A549 (cell line): ENCODE measurements at regions not wholly inside any gene's neighbourhood (a gene's known extent, or its start where the extent isn't known, plus 50 kb on each side); places are given as distances from the start of the nearest gene placed in this dataset.

Experiments used
- ATAC-seq, 2 experiments: fragments of 200-7000 bp in 1 of 2; fragments of >200 bp in 1 of 2; cut with Nextera tagmentation in 1 of 2; cut with Tn5 transposase in 1 of 2; 3 replicates each; pipeline versions ENCODE4 v1.8.0 to v1.9.1; 2018 to 2020; ENCODE audit warnings: mild to moderate bottlenecking in 1 of 2, moderate library complexity in 1 of 2
- CTCF ChIA-PET: fragments of 300-600 bp; sonication (Branson Sonifier 250); formaldehyde crosslinking; extraction: SDS; loops from one replicate; lab custom pipeline; 2021; ENCODE audit warnings: antibody characterized with exemption, inconsistent platforms; lab: Yijun Ruan, JAX
- POLR2A ChIA-PET: fragments of 350-600 bp; formaldehyde crosslinking; extraction: SDS; loops from one replicate; lab custom pipeline; 2021; ENCODE audit warnings: antibody characterized with exemption, inconsistent platforms; lab: Yijun Ruan, JAX
- DNase-seq, 2 experiments: peaks; one replicate each; pipeline versions ENCODE4 v3.0.0 to v3.0.0-alpha.2; 2011 to 2016; ENCODE audit warnings: low read depth in 1 of 2, low spot score in 1 of 2
- FAIRE-seq: peaks from 2 replicates; lab custom pipeline; 2011; peaks lifted over from hg19 to GRCh38; lab: Jason Lieb, UNC
- H3K27ac ChIP-seq, 2 experiments: fragments of >200 bp; sonication (Bioruptor Twin); formaldehyde crosslinking; 3 replicates each; pipeline ENCODE4 v1.5.1; 2016 to 2017
- H3K4me1 ChIP-seq: fragments of >200 bp; sonication (Bioruptor Twin); formaldehyde crosslinking; 3 replicates; pipeline ENCODE4 v1.6.1; 2016
- H3K4me2 ChIP-seq: fragments of >200 bp; sonication (Bioruptor Twin); formaldehyde crosslinking; 3 replicates; pipeline ENCODE4 v1.6.1; 2016
- H3K4me3 ChIP-seq: fragments of >200 bp; sonication (Bioruptor Twin); formaldehyde crosslinking; 3 replicates; pipeline ENCODE4 v1.5.1; 2016
- H3K9me3 ChIP-seq: fragments of >200 bp; sonication (Bioruptor Twin); formaldehyde crosslinking; 3 replicates; pipeline ENCODE4 v1.6.1; 2016
- BCL3 ChIP-seq: fragments of >200 bp; sonication (Bioruptor Twin); formaldehyde crosslinking; IDR thresholded peaks from 3 replicates; pipeline ENCODE4 v1.6.1; 2016
- CHD4 ChIP-seq: fragments of 200-600 bp; sonication (generic); IDR thresholded peaks from 2 replicates; pipeline ENCODE4 v1.6.1; 2016; ENCODE audit warnings: antibody characterized with exemption, mild to moderate bottlenecking, borderline replicate concordance
- ELK1 ChIP-seq: fragments of 150-350 bp; IDR thresholded peaks from 2 replicates; pipeline ENCODE4 v1.6.1; 2014; ENCODE audit warnings: low read depth, mild to moderate bottlenecking, low read length
- FOSB ChIP-seq: fragments of 250-450 bp; sonication (Bioruptor Pico); IDR thresholded peaks from 2 replicates; pipeline ENCODE4 v1.5.0; 2020; ENCODE audit warnings: mild to moderate bottlenecking, moderate library complexity
- FOSL2 ChIP-seq, 2 experiments: fragments of 450-650 bp in 1 of 2; fragments of >200 bp in 1 of 2; sonication (Bioruptor Twin) in 1 of 2; formaldehyde crosslinking; IDR thresholded peaks; 2 replicates each; pipeline versions ENCODE4 v1.5.0 to v1.6.1; 2016 to 2020; ENCODE audit warnings: mild to moderate bottlenecking in 1 of 2, moderate library complexity in 1 of 2
- FOXS1 ChIP-seq: fragments of 250-450 bp; sonication (Bioruptor Pico); IDR thresholded peaks from 2 replicates; pipeline ENCODE4 v1.5.0; 2020; ENCODE audit warnings: mild to moderate bottlenecking, moderate library complexity
- HOXA7 ChIP-seq: fragments of 250-450 bp; sonication (Bioruptor Pico); IDR thresholded peaks from 2 replicates; pipeline ENCODE4 v1.5.0; 2020; ENCODE audit warnings: mild to moderate bottlenecking, moderate library complexity
- HOXB13 ChIP-seq: fragments of 250-450 bp; sonication (Bioruptor Pico); IDR thresholded peaks from 2 replicates; pipeline ENCODE4 v1.5.0; 2020; ENCODE audit warnings: low read depth, mild to moderate bottlenecking, moderate library complexity
- HOXB5 ChIP-seq: fragments of 250-450 bp; sonication (Bioruptor Pico); IDR thresholded peaks from 2 replicates; pipeline ENCODE4 v1.5.0; 2020; ENCODE audit warnings: mild to moderate bottlenecking, moderate library complexity
- KDM5A ChIP-seq: fragments of 200-600 bp; sonication (generic); IDR thresholded peaks from 2 replicates; pipeline ENCODE4 v1.6.1; 2016; ENCODE audit warnings: antibody characterized with exemption, mild to moderate bottlenecking
- MAX ChIP-seq: IDR thresholded peaks from 2 replicates; pipeline ENCODE4 v1.6.1; 2012
- MAZ ChIP-seq: fragments of 150-350 bp; IDR thresholded peaks from 2 replicates; pipeline ENCODE4 v1.6.1; 2014; ENCODE audit warnings: antibody characterized with exemption, low read depth, low read length, borderline replicate concordance
- NFE2L2 ChIP-seq: fragments of 150-350 bp; conservative IDR thresholded peaks from 2 replicates; pipeline ENCODE4 v1.6.1; 2014; ENCODE audit warnings: low read length
- PHF8 ChIP-seq: fragments of 200-600 bp; sonication (generic); IDR thresholded peaks from 2 replicates; pipeline ENCODE4 v1.6.1; 2016; ENCODE audit warnings: low read depth, mild to moderate bottlenecking, antibody characterized with exemption, moderate library complexity, borderline replicate concordance
- POLR2AphosphoS2 ChIP-seq: conservative IDR thresholded peaks from 2 replicates; pipeline ENCODE4 v1.6.1; 2012; ENCODE audit warnings: low read length, improper control_type of control experiment, inconsistent platforms
- RAD21 ChIP-seq, 2 experiments: fragments of >200 bp in 1 of 2; sonication (Bioruptor Twin) in 1 of 2; formaldehyde crosslinking in 1 of 2; IDR thresholded peaks in 1 of 2; conservative IDR thresholded peaks in 1 of 2; 2 replicates in 1 of 2; 3 replicates in 1 of 2; pipeline ENCODE4 v1.6.1; 2012 to 2018; ENCODE audit warnings: inconsistent platforms in 1 of 2
- SMC3 ChIP-seq: fragments of >200 bp; sonication (Bioruptor Twin); formaldehyde crosslinking; IDR thresholded peaks from 3 replicates; pipeline ENCODE4 v1.6.1; 2018; ENCODE audit warnings: inconsistent platforms
- SREBF2 ChIP-seq: fragments of 450-650 bp; IDR thresholded peaks from 2 replicates; pipeline ENCODE4 v1.6.1; 2014; ENCODE audit warnings: mild to moderate bottlenecking, moderate library complexity
- ZNF302 ChIP-seq: fragments of 250-450 bp; sonication (Bioruptor Pico); IDR thresholded peaks from 2 replicates; pipeline ENCODE4 v1.9.0; 2021; ENCODE audit warnings: inconsistent platforms, mild to moderate bottlenecking, moderate library complexity
- WGBS: methylation state at CpG from one replicate; pipeline ENCODE4 v1.1.6; 2017; ENCODE audit errors: missing lambda C conversion rate; 5-methylcytosine and 5-hydroxymethylcytosine counted together
- TF ChIP-seq, protein P1 (sequence below): fragments of >200 bp; sonication (Bioruptor Twin); formaldehyde crosslinking; IDR thresholded peaks from 3 replicates; pipeline ENCODE4 v1.5.1; 2016
- TF ChIP-seq, protein P2 (sequence below): fragments of 250-450 bp; sonication (Bioruptor Pico); IDR thresholded peaks from 2 replicates; pipeline ENCODE4 v1.5.0; 2021; ENCODE audit warnings: mild to moderate bottlenecking, moderate library complexity, borderline replicate concordance
- TF ChIP-seq, protein P3 (sequence below): fragments of >200 bp; sonication (Bioruptor Twin); formaldehyde crosslinking; IDR thresholded peaks from 2 replicates; pipeline ENCODE4 v1.6.1; 2016

DNA sequence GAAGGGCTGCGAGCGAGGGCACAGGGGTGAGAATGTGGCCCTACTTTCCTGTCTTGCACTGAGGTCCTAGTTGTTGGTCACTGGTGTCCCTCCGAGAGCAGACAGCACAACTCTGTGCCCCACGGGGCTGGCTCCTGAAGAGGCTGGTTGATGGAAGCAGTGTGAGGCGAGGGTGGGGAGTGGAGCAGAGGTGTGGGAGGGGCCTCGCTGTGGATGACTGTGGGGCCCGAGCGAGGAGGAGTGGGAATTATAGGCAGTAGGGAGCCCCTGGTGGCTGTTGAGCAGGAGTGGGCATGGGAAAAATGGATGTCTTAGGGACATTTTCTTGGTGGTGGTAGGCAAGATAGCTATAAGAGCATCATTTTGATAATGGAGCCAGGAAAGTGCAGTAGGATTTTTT lies 660.5 kb upstream of the HS6ST1 start:
- 2% methylated on average over 6 of the region's 8 CpGs for WGBS
- DNase-seq = no peak
- no peak for TF ChIP-seq KDM5A
- TF ChIP-seq HOXB13 = no peak
- no peak for TF ChIP-seq ZNF302 (CRISPR knock-in tag)
- TF ChIP-seq PHF8 = no peak
- no peak for TF ChIP-seq SREBF2
- TF ChIP-seq MAX = no peak
- no peak for TF ChIP-seq RAD21 (conservative IDR thresholded peaks at IDR 0.05 in 1 of 2, IDR thresholded peaks at IDR 0.05 in 1 of 2)
- no peak for TF ChIP-seq BCL3
- TF ChIP-seq, protein P1, sequence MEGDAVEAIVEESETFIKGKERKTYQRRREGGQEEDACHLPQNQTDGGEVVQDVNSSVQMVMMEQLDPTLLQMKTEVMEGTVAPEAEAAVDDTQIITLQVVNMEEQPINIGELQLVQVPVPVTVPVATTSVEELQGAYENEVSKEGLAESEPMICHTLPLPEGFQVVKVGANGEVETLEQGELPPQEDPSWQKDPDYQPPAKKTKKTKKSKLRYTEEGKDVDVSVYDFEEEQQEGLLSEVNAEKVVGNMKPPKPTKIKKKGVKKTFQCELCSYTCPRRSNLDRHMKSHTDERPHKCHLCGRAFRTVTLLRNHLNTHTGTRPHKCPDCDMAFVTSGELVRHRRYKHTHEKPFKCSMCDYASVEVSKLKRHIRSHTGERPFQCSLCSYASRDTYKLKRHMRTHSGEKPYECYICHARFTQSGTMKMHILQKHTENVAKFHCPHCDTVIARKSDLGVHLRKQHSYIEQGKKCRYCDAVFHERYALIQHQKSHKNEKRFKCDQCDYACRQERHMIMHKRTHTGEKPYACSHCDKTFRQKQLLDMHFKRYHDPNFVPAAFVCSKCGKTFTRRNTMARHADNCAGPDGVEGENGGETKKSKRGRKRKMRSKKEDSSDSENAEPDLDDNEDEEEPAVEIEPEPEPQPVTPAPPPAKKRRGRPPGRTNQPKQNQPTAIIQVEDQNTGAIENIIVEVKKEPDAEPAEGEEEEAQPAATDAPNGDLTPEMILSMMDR = no peak
- no peak for TF ChIP-seq CHD4
- TF ChIP-seq SMC3 = no peak
- TF ChIP-seq, protein P2, sequence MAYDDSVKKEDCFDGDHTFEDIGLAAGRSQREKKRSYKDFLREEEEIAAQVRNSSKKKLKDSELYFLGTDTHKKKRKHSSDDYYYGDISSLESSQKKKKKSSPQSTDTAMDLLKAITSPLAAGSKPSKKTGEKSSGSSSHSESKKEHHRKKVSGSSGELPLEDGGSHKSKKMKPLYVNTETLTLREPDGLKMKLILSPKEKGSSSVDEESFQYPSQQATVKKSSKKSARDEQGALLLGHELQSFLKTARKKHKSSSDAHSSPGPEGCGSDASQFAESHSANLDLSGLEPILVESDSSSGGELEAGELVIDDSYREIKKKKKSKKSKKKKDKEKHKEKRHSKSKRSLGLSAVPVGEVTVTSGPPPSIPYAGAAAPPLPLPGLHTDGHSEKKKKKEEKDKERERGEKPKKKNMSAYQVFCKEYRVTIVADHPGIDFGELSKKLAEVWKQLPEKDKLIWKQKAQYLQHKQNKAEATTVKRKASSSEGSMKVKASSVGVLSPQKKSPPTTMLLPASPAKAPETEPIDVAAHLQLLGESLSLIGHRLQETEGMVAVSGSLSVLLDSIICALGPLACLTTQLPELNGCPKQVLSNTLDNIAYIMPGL (CRISPR knock-in tag) = no peak
- no peak for TF ChIP-seq HOXA7 (CRISPR knock-in tag)
- no peak for TF ChIP-seq HOXB5 (CRISPR knock-in tag)
- no peak for TF ChIP-seq FOXS1 (CRISPR knock-in tag)
- no peak for TF ChIP-seq POLR2AphosphoS2
- no peak for TF ChIP-seq FOSB (CRISPR knock-in tag)
- TF ChIP-seq, protein P3, sequence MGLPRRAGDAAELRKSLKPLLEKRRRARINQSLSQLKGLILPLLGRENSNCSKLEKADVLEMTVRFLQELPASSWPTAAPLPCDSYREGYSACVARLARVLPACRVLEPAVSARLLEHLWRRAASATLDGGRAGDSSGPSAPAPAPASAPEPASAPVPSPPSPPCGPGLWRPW = no peak
- CTCF ChIA-PET = no interaction called here
- no peak overlapping the region for H3K27ac ChIP-seq
- FAIRE-seq = no peak
- POLR2A ChIA-PET = no interaction called here
- no peak overlapping the region for H3K4me3 ChIP-seq
- no peak overlapping the region for H3K4me2 ChIP-seq
- H3K4me1 ChIP-seq = no peaks in the 10 kb centered on the region
- ATAC-seq = 0 out of 6 replicates have a peak, but pooled peaks of 1 of the 2 experiments have one; percentile 31
- no peaks in the 10 kb centered on the region for H3K9me3 ChIP-seq

DNA sequence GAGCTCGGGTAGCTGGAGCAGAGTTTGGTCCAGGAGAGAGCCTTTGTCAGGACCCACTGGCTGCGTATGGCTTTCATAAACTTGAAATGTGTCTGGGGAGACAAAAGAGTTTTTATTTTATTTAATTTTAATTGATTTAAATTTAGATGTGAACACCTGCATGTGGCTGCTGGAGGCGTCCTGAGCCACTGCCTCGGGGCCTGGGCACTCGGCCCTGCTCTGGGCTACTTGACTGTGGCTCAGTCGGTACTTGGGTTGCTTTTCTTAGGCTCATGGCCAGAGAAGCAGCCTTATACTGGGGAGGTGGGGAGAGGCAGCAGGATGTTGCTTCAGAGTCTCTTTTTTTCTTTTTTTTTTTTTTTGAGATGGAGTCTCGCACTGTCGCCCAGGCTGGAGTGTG lies 661.8 kb upstream of the HS6ST1 start:
- FAIRE-seq (no peak), ATAC-seq (no peak)

More for the DNA sequence above, 661.8 kb upstream of the HS6ST1 start:
- ChIA-PET POLR2A (no interaction called here), CTCF (no interaction called here)
- no peak for TF ChIP-seq FOSL2 (IDR thresholded peaks at IDR 0.05)
- TF ChIP-seq FOSL2 (CRISPR knock-in tag; IDR thresholded peaks at IDR 0.05) = no peak
- TF ChIP-seq ELK1 = no peak
- TF ChIP-seq NFE2L2 = no peak
- TF ChIP-seq MAZ = no peak
- no peak for TF ChIP-seq KDM5A
- no peak overlapping the region for H3K4me2 ChIP-seq
- H3K4me3 ChIP-seq = no peak overlapping the region
- DNase-seq = no peak
- no peak overlapping the region for H3K27ac ChIP-seq
- no peaks in the 10 kb centered on the region for H3K4me1 ChIP-seq
- WGBS = 4% methylated on average over 6 of the region's 8 CpGs
- no peaks in the 10 kb centered on the region for H3K9me3 ChIP-seq
